ENCODE measurements at regions not wholly inside any gene's neighbourhood (a gene's known extent, or its start where the extent isn't known, plus 50 kb on each side); places are given as distances from the start of the nearest gene placed in this dataset.

- TF ChIP-seq CTCF (conservative IDR thresholded peaks at IDR 0.05 in 1 of 2, IDR thresholded peaks at IDR 0.05 in 1 of 2; ENCODE audit: extremely low read depth in 1 of 2, insufficient read depth in 1 of 2, low read depth in 1 of 2, low read length in 2 of 2): no peak
- no peak for TF ChIP-seq EZH2 (IDR thresholded peaks at IDR 0.05; ENCODE audit: borderline replicate concordance, low read length)
These were observed 264.5 kb upstream of the CAMK1G start for GRCh38 chr1:209319057-209319432.
